Chondrocyte (in vitro differentiated cells): ENCODE measurements at regions not wholly inside any gene's neighbourhood (a gene's known extent, or its start where the extent isn't known, plus 50 kb on each side); places are given as distances from the start of the nearest gene placed in this dataset.

ENCODE experiments used
- DNase-seq: peaks from one replicate; pipeline ENCODE4 v3.0.0; 2021; ENCODE audit warnings: mixed read lengths, low spot score
- H3K27ac Mint-ChIP-seq: one replicate; pipeline ENCODE4 v1.8.0; 2021; ENCODE audit warnings: mild to moderate bottlenecking, moderate library complexity, mixed read lengths; ENCODE audit not compliant: unreplicated experiment
- H3K27me3 Mint-ChIP-seq: 2 replicates; pipeline ENCODE4 v1.8.0; 2021; ENCODE audit warnings: low read depth, mixed read lengths
- H3K36me3 Mint-ChIP-seq: 2 replicates; pipeline ENCODE4 v1.8.0; 2021; ENCODE audit warnings: low read depth, mixed read lengths
- H3K4me1 Mint-ChIP-seq: 2 replicates; pipeline ENCODE4 v1.8.0; 2021; ENCODE audit warnings: low read depth, mild to moderate bottlenecking, mixed read lengths
- H3K4me3 Mint-ChIP-seq: one replicate; pipeline ENCODE4 v1.8.0; 2021; ENCODE audit warnings: mild to moderate bottlenecking, moderate library complexity, mixed read lengths; ENCODE audit not compliant: unreplicated experiment
- H3K9me3 Mint-ChIP-seq: 2 replicates; pipeline ENCODE4 v1.8.0; 2021; ENCODE audit warnings: low read depth, mixed read lengths
- TF ChIP-seq, protein P1 (sequence below): fragments of 200-600 bp; sonication (generic); IDR thresholded peaks from 2 replicates; pipeline ENCODE4 v1.5.0; 2021; ENCODE audit warnings: antibody characterized with exemption, mild to moderate bottlenecking, moderate library complexity

DNA sequence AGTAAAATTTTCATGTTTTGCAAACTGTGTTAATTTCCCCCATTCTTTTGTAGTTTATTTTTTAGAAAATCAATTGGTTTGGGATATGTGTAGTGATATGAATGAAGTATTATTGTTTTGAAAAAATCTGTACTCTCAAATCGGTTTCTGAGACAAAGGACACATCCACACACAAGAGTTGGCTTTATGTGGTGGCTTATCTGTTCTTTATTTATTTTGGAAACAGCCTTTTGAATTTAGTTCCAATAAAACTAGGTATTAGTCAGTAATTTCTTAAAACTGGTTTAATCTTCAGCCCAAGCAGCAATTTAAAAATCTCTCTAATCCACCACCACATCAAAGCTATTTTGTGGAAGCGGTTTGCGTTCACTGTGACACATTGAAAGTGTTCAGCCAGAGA is 741.5 kb upstream of the GRM7 start:
- Mint-ChIP-seq H3K27ac (no peak overlapping the region), H3K9me3 (peaks cover 3% of the 10 kb centered on the region), H3K4me1 (no peaks in the 10 kb centered on the region), H3K27me3 (no peaks in the 10 kb centered on the region), H3K36me3 (no peaks in the 10 kb centered on the region), H3K4me3 (no peak overlapping the region)
- TF ChIP-seq, protein P1, sequence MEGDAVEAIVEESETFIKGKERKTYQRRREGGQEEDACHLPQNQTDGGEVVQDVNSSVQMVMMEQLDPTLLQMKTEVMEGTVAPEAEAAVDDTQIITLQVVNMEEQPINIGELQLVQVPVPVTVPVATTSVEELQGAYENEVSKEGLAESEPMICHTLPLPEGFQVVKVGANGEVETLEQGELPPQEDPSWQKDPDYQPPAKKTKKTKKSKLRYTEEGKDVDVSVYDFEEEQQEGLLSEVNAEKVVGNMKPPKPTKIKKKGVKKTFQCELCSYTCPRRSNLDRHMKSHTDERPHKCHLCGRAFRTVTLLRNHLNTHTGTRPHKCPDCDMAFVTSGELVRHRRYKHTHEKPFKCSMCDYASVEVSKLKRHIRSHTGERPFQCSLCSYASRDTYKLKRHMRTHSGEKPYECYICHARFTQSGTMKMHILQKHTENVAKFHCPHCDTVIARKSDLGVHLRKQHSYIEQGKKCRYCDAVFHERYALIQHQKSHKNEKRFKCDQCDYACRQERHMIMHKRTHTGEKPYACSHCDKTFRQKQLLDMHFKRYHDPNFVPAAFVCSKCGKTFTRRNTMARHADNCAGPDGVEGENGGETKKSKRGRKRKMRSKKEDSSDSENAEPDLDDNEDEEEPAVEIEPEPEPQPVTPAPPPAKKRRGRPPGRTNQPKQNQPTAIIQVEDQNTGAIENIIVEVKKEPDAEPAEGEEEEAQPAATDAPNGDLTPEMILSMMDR, result no peak
- no peak for DNase-seq

GRCh38 chr3:6120786-6121185 is 740.1 kb upstream of the GRM7 start:
- Mint-ChIP-seq H3K4me3 (no peak overlapping the region), H3K9me3 (peaks cover 14% of the 10 kb centered on the region), H3K36me3 (no peaks in the 10 kb centered on the region), H3K27ac (no peak overlapping the region), H3K4me1 (no peaks in the 10 kb centered on the region), H3K27me3 (no peaks in the 10 kb centered on the region)
- TF ChIP-seq, protein P1, result no peak
- no peak for DNase-seq

GRCh38 chr3:6124875-6125274 is 736.0 kb upstream of the GRM7 start:
- H3K9me3 Mint-ChIP-seq, result peaks cover 42% of the 10 kb centered on the region
- TF ChIP-seq, protein P1, result no peak

DNA sequence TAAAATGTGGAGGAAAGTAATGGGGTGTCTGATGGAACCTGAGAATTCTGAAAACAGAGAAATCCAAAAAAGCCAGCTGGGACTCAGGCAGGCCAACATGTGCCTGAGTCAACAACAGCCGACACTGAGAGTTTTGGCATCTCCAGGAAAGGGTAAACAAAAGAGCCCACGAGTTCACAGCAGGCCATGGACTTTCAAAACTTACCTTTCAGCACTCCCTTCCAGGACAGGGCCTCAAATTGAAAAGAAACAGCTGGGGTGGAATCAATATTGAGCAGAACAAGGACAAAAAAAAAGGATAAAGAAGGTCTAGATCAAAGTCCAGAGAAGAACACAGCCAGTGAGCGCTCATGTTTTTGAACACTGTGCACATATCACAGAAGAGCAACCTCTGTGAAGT is 735.4 kb upstream of the GRM7 start:
- Mint-ChIP-seq H3K27ac (no peak overlapping the region), H3K4me3 (no peak overlapping the region), H3K27me3 (no peaks in the 10 kb centered on the region), H3K4me1 (no peaks in the 10 kb centered on the region), H3K9me3 (peaks cover 46% of the 10 kb centered on the region), H3K36me3 (no peaks in the 10 kb centered on the region)
- TF ChIP-seq, protein P1, result no peak
- DNase-seq, result no peak

More at GRCh38 chr3:6124875-6125274, 736.0 kb upstream of the GRM7 start:
- Mint-ChIP-seq H3K4me1 (no peaks in the 10 kb centered on the region), H3K36me3 (no peaks in the 10 kb centered on the region), H3K4me3 (no peak overlapping the region), H3K27me3 (no peaks in the 10 kb centered on the region), H3K27ac (no peak overlapping the region)
- no peak for DNase-seq

GRCh38 chr3:6132684-6133432 is 728.1 kb upstream of the GRM7 start:
- TF ChIP-seq, protein P1, result no peak
- Mint-ChIP-seq H3K4me1 (no peaks in the 10 kb centered on the region), H3K36me3 (no peaks in the 10 kb centered on the region), H3K4me3 (no peak overlapping the region), H3K9me3 (peaks cover 31% of the 10 kb centered on the region), H3K27me3 (no peaks in the 10 kb centered on the region), H3K27ac (no peak overlapping the region)
- DNase-seq, result no peak
